HG03196 (cell line): ENCODE measurements at regions not wholly inside any gene's neighbourhood (a gene's known extent, or its start where the extent isn't known, plus 50 kb on each side); places are given as distances from the start of the nearest gene placed in this dataset.
"Not testable (repeated sequence)": the region's sequence is repeated elsewhere in the genome, so short reads cannot be mapped to it uniquely, and the experiment has no call there.

ENCODE experiments used
- ATAC-seq: cut with Tn5 transposase; IDR thresholded peaks from one replicate; pipeline ENCODE4 v1.9.1; 2021; ENCODE audit not compliant: unreplicated experiment

GRCh38 chr18:77329651-77330050 lies 80.0 kb downstream of the GALR1 start:
- no peak for ATAC-seq

GRCh38 chr18:77334876-77335275 lies 85.2 kb downstream of the GALR1 start:
- no peak for ATAC-seq

- no peak for ATAC-seq
Observed at GRCh38 chr18:77337604-77338003, 88.0 kb downstream of the GALR1 start.

DNA sequence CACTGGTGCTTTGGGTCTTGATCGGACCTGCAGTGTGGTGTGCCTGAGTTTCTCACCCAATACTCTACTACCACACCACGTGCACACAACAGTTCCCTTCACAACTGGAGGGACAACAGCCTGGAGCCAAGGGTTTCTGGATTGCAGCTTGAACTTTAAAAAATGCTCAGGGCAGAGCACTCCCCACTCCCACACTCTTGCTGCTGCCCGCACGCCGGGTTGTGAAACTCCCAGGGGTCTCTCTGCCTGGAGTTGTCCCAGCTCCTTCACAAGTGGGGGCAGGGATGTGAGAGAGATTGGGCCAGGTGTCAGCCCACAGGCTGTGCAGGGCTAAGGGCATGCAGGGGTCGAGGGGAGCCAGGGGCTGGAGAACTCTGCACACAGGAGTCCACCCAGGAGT lies 89.4 kb downstream of the GALR1 start:
- ATAC-seq = no peak

GRCh38 chr18:77339623-77340022 lies 90.0 kb downstream of the GALR1 start:
- ATAC-seq = no peak

DNA sequence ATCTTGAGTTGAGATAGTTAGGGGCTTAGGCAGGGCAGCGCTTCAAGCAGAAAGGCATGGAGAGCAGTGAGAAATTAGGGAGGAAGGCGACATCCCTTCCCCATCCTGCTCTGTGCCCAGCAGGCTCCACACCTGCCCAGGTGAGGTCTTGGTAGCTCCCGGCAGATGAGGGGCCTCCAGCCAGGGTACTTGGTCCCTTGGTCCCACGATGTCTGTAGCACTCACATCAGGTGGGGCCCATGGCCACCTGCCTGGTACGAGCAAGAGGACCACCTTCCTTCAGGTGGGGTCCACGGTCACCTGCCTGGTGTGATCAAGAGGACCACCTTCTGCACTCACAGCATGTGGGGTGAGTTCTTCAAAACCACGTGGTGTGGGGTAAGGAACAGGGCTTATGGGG lies 91.2 kb downstream of the GALR1 start:
- ATAC-seq = no peak

- ATAC-seq = no peak
Observed at GRCh38 chr18:77341527-77342325, 92.1 kb downstream of the GALR1 start.

DNA sequence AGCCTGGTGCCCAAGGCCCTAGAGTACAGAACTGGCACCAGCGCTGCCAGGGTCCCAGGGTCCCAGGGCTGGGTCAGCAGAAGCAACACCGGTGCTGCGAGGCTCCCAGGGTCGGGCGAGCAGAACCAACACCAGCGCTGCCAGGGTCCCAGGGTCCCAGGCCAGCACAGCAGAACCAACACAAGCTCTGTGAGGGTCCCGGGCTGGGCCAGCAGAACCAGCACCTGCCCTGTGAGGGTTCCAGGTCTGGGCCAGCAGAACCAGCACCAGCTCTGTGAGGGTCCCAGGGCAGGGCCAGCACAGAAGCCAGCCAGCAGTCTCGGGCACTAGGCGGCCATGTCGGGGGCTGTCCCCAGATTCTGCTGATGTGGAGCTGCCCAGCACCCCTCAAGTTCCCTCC lies 93.1 kb downstream of the GALR1 start:
- ATAC-seq = no peak

- no peak for ATAC-seq
Observed at GRCh38 chr18:77343846-77344510, 94.3 kb downstream of the GALR1 start.

- no peak for ATAC-seq
Observed at GRCh38 chr18:77344786-77345500, 95.3 kb downstream of the GALR1 start.

DNA sequence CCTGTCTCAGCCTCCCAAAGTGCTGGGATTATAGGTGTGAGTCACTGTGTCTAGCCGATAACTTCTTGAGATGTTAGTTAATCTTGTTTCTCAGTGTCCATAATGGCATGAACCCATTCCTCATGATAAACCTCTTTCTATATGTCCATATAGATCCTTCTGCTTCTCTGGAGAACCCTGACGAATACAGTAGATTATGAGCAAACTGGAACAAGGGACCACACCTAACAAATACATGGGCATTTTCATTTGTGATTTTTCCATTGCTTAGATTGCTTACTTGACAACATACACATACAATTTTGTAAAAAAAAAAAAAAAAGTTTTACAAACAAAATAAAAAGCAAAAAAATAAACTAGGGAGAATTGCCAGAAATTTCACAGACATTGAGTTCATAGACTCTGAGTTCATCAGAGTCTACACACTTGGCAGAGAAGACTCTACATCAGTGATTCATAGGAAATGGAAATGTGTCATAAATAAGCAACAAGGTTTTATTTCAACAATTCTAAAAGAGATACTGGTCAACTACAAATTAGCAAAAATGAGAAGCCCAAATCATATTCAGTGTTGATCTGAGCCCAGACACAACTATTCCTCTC lies 96.7 kb downstream of the GALR1 start:
- ATAC-seq = no peak

GRCh38 chr18:77353349-77353748 lies 103.7 kb downstream of the GALR1 start:
- not testable (repeated sequence) for ATAC-seq

GRCh38 chr18:77359561-77360314 lies 110.1 kb downstream of the GALR1 start:
- no peak for ATAC-seq

GRCh38 chr18:77360315-77361190 lies 110.9 kb downstream of the GALR1 start:
- ATAC-seq = no peak

- ATAC-seq = no peak
Observed at GRCh38 chr18:77361382-77361781, 111.7 kb downstream of the GALR1 start.

- ATAC-seq = no peak
Observed at GRCh38 chr18:77365667-77366066, 116.0 kb downstream of the GALR1 start.

- ATAC-seq = no peak
Observed at GRCh38 chr18:77366067-77366719, 116.5 kb downstream of the GALR1 start.

- ATAC-seq = no peak
Observed at GRCh38 chr18:77366720-77367641, 117.3 kb downstream of the GALR1 start.
